HG03060 (cell line): ENCODE measurements at regions not wholly inside any gene's neighbourhood (a gene's known extent, or its start where the extent isn't known, plus 50 kb on each side); places are given as distances from the start of the nearest gene placed in this dataset.

ENCODE experiments used
- ATAC-seq: cut with Tn5 transposase; IDR thresholded peaks from one replicate; pipeline ENCODE4 v1.9.1; 2021; ENCODE audit warnings: low read depth, moderate number of reproducible peaks; ENCODE audit not compliant: unreplicated experiment

GRCh38 chr6:78561015-78561414, 306.3 kb upstream of the IRAK1BP1 start:
- ATAC-seq = no peak

- ATAC-seq = no peak
These were observed 301.4 kb upstream of the IRAK1BP1 start for GRCh38 chr6:78565997-78566396.

GRCh38 chr6:78570044-78570443, 297.3 kb upstream of the IRAK1BP1 start:
- no peak for ATAC-seq

- no peak for ATAC-seq
These were observed 289.8 kb upstream of the IRAK1BP1 start for GRCh38 chr6:78577585-78577984.

GRCh38 chr6:78578430-78578829, 288.9 kb upstream of the IRAK1BP1 start:
- ATAC-seq = no peak

GRCh38 chr6:78580923-78581322, 286.4 kb upstream of the IRAK1BP1 start:
- ATAC-seq = no peak

GRCh38 chr6:78583079-78583478, 284.3 kb upstream of the IRAK1BP1 start:
- ATAC-seq = no peak

- no peak for ATAC-seq
These were observed 277.9 kb upstream of the IRAK1BP1 start for GRCh38 chr6:78589436-78589835.

GRCh38 chr6:78593898-78594667, 273.3 kb upstream of the IRAK1BP1 start:
- no peak for ATAC-seq

- no peak for ATAC-seq
These were observed 272.7 kb upstream of the IRAK1BP1 start for GRCh38 chr6:78594668-78595066.

- ATAC-seq = no peak
These were observed 269.4 kb upstream of the IRAK1BP1 start for GRCh38 chr6:78597966-78598365.

- no peak for ATAC-seq
These were observed 268.4 kb upstream of the IRAK1BP1 start for GRCh38 chr6:78598966-78599365.

GRCh38 chr6:78599526-78599925, 267.8 kb upstream of the IRAK1BP1 start:
- no peak for ATAC-seq

- ATAC-seq = no peak
These were observed 261.4 kb upstream of the IRAK1BP1 start for GRCh38 chr6:78605909-78606446.

- no peak for ATAC-seq
These were observed 260.2 kb upstream of the IRAK1BP1 start for GRCh38 chr6:78607189-78607588.

- ATAC-seq = no peak
These were observed 256.2 kb upstream of the IRAK1BP1 start for GRCh38 chr6:78611102-78611620.

- ATAC-seq = no peak
These were observed 255.4 kb upstream of the IRAK1BP1 start for GRCh38 chr6:78611886-78612480.

GRCh38 chr6:78614961-78615360, 252.4 kb upstream of the IRAK1BP1 start:
- peak; percentile 33 for ATAC-seq

GRCh38 chr6:78615430-78615904, 251.9 kb upstream of the IRAK1BP1 start:
- ATAC-seq = peak; percentile 68

- no peak for ATAC-seq
These were observed 248.4 kb upstream of the IRAK1BP1 start for GRCh38 chr6:78618970-78619369.

GRCh38 chr6:78623554-78623953, 243.8 kb upstream of the IRAK1BP1 start:
- ATAC-seq = no peak
